HG03460 (cell line): ENCODE measurements at regions not wholly inside any gene's neighbourhood (a gene's known extent, or its start where the extent isn't known, plus 50 kb on each side); places are given as distances from the start of the nearest gene placed in this dataset.

Source experiments
- ATAC-seq: cut with Tn5 transposase; IDR thresholded peaks from one replicate; pipeline ENCODE4 v1.9.1; 2021; ENCODE audit not compliant: unreplicated experiment

DNA sequence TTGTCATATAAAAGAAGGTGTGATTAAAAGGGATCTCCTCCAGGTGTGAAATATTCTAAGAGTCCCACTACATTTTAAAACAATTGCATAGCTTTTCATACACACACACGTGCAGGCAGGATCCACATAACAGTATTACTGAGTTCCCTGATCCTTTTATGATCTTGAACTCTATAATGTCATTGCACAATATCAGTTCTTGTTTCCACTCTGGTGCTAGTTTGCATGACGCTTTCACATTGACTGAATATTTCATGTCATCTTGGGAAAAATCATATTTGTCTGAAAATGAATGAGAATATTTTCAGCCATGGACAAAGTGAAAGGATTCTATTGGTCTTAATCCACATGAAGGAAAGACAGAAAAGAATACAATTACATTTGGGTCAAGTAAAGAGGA, 703.8 kb downstream of the CDH8 start:
- no peak for ATAC-seq

GRCh38 chr16:61324044-61324443, 712.2 kb downstream of the CDH8 start:
- no peak for ATAC-seq

GRCh38 chr16:61323456-61323855, 712.8 kb downstream of the CDH8 start:
- ATAC-seq: no peak

DNA sequence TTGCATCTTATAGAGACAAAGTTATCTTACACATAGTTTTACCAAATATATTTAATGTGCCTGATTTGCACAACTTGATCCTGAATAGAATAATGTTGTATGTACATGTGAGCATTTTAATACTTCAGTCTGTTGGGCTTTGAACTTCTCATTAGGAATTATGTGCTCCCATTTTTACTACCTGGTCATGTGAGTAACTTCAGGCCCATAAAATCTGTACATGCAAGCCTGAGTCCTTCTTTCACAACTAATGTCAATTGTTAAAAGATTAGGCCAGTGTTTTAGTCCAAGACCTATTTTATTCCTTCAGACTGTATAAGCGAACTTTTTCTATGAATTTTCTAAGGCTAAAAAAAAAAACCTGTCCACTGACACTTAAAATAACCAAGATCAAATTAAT, 715.4 kb downstream of the CDH8 start:
- no peak for ATAC-seq

GRCh38 chr16:61313931-61314330, 722.3 kb downstream of the CDH8 start:
- no peak for ATAC-seq

DNA sequence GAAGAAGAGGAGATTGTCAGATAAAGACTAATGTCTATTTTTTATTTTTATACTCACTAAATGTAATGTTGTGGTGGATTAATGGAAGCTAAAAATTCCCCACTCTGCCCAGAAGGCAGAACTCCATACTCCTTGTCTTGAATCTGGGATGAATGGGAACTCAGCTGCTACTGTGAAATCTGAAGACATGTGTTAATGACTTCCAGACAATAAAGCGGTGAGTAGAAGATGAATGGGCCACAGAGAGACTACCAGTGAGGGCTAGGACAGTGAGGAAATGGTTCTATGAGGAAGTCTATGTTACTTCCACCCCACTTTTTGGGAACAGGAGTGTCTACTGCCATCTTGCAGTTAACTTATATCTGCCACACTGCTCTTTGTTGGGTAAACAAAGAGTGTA, 726.9 kb downstream of the CDH8 start:
- ATAC-seq: no peak

- no peak for ATAC-seq
Observed at GRCh38 chr16:61306204-61306603, 730.0 kb downstream of the CDH8 start.

- no peak for ATAC-seq
Observed at GRCh38 chr16:61296814-61297213, 739.4 kb downstream of the CDH8 start.

DNA sequence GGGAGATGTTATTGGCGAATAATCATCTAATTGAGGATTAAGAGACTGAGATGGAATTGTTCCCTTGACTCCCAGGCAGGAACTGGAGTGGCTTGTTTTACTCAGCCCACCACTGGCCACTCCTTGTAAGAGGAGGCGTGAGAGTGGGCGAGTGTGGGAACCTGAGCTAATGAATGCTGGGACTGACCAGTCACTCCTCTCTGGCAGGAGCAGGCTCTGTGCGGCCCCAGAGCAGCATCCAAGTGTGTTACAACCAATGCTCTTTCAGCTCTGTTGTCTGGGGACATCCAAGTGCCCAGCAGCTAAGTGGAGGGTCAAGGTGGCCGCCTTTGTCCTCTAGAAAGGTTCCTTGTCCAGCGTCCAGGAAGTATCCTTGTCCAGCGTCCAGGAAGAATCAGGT, 739.9 kb downstream of the CDH8 start:
- ATAC-seq: no peak

DNA sequence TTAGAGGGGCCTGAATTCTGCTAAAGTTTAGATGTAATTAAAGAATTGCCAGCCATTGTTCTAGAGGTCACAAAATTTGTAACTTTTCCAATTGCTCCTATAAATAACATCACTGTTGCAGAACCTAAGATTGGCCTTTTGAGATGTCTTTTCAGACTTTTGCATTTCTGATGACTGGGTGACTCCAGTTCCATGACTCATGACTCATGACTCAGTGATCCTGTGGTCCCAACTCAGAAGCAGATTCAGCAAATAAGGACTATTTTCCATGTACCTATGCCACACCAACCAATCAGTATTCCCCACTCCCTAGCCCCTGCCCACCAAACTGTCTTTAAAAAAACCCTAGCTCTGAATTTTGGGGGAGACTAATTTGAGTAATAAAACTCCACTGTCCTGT, 740.9 kb downstream of the CDH8 start:
- no peak for ATAC-seq

GRCh38 chr16:61289141-61289540, 747.1 kb downstream of the CDH8 start:
- no peak for ATAC-seq

DNA sequence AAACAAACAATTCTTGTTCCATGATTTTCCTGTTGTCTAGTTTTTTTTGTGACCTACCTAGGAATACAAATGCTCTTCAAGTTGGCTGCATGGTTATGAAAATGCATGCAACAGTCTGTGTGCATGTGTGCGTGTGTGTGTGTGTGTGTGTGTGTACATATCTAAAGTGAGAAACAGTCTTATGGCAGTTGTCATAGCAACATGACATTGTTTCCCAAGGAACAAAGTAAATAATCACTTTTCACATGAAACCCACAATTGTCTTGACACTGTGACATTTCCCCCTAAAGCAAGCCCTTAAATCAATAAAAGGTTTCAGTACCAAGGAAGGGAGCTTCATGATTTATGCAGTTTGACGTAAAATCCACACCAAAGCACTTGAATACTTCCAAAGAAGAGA, 758.4 kb downstream of the CDH8 start:
- ATAC-seq: no peak

DNA sequence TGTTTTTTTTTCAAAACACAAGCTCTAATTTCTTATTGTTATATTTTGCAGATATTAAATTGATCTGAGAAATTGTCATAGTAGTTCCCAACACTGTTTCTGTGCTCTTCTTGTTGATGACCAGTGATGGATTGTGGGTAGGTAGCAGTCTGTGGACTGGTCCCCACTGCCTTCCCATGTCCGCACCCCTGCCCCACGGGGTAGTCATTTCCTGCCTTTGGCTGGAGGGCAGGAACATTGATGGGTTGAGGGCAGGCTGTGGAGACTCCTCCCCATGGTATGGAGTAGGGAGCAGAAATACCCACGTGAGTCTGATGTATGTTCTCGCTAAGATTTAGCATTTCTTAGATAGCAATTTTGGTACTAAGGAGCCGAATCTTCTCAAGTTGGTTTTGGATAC, 762.0 kb downstream of the CDH8 start:
- ATAC-seq: no peak

- no peak for ATAC-seq
Observed at GRCh38 chr16:61270726-61271125, 765.5 kb downstream of the CDH8 start.

GRCh38 chr16:61263400-61263799, 772.8 kb downstream of the CDH8 start:
- ATAC-seq: no peak

GRCh38 chr16:61261315-61261714, 774.9 kb downstream of the CDH8 start:
- no peak for ATAC-seq

GRCh38 chr16:61246592-61246991, 789.6 kb downstream of the CDH8 start:
- ATAC-seq: no peak

GRCh38 chr16:61243954-61244353, 792.3 kb downstream of the CDH8 start:
- no peak for ATAC-seq

GRCh38 chr16:61237884-61238485, 798.3 kb downstream of the CDH8 start:
- no peak for ATAC-seq

GRCh38 chr16:61233713-61234112, 802.5 kb downstream of the CDH8 start:
- ATAC-seq: no peak

GRCh38 chr16:61228371-61228770, 807.9 kb downstream of the CDH8 start:
- no peak for ATAC-seq

DNA sequence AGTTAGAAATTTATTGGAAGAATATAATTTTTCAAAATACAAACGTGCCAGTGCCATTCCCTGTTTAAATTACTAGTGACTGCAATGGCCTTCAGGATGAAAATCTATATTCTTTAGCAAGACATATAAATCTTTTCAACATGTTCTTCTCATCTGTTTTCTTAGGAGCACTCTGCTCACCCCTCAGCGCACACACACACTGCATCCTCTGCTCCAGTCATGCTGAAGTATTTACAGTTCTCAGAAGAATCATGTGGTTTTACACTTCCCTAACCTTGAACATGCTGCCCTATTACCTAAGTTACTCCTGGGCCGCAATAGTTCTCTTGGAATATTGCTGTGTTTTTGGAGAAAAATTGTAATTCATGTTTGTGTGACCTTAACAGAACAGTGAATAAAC, 820.6 kb downstream of the CDH8 start:
- ATAC-seq: no peak

DNA sequence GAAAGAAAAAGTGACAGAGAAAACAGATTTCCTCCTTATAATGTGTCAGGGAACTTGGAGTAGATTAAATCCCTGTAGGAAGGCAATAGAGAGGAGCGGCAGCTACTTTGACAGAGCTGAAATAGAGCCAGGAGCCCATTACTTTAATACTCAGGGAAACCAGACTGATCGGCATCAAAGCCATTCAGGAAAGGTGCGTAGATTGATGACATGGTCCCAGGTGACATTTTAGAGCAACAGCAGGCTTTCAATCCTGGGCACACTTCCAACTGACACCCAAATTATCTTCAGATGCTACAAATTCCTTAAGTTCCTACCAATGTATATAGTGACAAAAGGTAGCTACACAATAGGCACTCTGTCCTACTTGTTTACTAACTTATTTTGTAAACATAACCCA, 821.5 kb downstream of the CDH8 start:
- ATAC-seq: no peak

GRCh38 chr16:61210076-61210475, 826.2 kb downstream of the CDH8 start:
- no peak for ATAC-seq
